HG03521 (cell line): ENCODE measurements at regions not wholly inside any gene's neighbourhood (a gene's known extent, or its start where the extent isn't known, plus 50 kb on each side); places are given as distances from the start of the nearest gene placed in this dataset.

Source experiments
- ATAC-seq: cut with Tn5 transposase; IDR thresholded peaks from one replicate; pipeline ENCODE4 v1.9.1; 2021; ENCODE audit warnings: mild to moderate bottlenecking, moderate library complexity; ENCODE audit not compliant: unreplicated experiment

DNA sequence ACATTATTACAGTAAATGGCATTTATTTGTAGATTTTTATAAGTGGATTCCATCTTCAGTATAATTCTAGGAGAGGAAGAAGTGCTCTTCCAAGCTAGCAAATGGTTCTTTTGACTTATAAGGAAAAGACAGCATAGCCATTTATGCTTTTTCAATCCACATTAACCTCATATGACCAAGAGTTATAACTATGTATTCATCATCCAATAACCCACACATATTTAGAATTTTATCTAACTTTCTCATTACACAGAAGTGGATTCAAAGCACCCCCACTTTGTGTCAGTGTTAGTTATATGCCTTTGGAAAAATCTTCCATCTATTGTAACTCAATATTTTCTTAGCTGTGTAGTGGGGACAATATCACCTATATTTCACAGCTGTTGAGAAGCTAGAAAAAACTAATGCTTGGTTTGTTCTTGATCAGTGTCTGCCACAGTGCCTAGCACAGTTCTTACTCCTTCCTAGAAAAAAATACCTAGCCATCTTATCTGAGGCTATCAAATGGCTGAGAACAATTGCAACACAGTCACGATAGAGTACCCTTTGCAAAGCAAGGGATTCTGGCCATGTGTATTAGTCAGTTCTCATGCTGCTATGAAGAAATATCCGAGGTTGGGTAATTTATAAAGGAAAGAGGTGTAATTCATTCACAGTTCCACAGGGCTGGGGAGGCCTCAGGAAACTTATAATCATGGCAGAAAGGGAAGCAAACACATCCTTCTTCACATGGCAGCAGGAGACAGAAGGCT is 986.3 kb downstream of the TFAP2A start:
- no peak for ATAC-seq

- no peak for ATAC-seq
These were observed 986.8 kb upstream of the SLC35B3 start for GRCh38 chr6:9422138-9422537.

GRCh38 chr6:9420316-9421015 is 985.1 kb upstream of the SLC35B3 start:
- no peak for ATAC-seq

- ATAC-seq: no peak
These were observed 982.1 kb upstream of the SLC35B3 start for GRCh38 chr6:9417400-9417799.

- peak; percentile 80 for ATAC-seq
These were observed 977.7 kb upstream of the SLC35B3 start for GRCh38 chr6:9412951-9413559.

DNA sequence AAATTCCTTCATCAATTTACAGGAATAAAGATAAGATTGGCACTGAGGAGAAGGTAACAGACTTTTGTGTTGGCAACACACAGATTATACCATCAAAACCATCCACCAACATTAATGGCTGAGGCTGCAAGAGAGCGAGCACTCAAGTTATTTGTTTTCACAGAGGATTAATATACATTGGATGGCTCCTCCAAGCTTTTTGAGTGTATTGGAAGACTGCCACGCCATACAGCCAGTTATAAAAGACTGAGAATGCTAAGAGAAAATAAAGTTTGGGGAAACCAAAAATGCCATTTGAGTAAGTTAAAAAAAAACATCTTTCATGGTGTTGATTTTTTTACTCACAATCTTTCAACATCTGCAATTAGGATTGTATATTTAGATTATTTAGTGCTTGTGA is 973.8 kb upstream of the SLC35B3 start:
- ATAC-seq: no peak

GRCh38 chr6:9408402-9409117 is 973.2 kb upstream of the SLC35B3 start:
- ATAC-seq: no peak

DNA sequence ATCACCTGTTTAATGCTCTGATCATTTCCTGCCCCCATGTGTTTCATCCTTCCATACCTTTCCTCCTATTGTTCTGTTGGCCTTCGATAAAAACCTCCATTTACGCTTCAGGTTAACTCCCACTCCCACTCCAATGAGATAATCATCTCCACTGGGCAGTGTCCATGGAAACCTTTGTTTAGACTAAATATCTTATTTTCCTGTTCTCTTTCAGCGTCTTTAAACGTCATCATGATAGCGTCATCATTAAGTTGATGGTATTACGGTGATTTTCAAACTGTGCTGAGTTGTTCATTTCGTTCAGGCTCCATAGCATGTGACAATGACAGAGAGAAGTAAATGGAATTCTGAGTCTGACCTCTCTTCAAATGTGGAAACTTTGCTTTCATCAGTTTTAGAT is 970.5 kb upstream of the SLC35B3 start:
- no peak for ATAC-seq

DNA sequence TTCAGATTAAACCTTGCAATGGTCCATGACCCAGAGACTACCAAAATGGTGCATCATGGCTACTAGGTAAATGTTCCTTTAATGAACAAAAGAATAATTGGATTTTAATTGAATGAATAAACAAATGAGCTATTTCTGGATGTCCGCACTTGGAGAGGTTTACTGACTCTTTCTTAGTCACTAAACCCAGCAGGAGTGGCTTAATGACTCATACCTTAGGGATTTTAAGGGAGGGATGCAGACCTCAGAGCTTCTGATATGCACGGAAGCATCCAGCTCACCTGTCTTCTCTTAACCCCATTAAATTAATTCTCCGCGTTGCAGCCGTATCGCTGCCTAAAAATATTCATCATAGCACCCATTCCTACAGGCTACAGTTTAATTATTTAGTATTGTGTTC is 970.0 kb upstream of the SLC35B3 start:
- no peak for ATAC-seq

DNA sequence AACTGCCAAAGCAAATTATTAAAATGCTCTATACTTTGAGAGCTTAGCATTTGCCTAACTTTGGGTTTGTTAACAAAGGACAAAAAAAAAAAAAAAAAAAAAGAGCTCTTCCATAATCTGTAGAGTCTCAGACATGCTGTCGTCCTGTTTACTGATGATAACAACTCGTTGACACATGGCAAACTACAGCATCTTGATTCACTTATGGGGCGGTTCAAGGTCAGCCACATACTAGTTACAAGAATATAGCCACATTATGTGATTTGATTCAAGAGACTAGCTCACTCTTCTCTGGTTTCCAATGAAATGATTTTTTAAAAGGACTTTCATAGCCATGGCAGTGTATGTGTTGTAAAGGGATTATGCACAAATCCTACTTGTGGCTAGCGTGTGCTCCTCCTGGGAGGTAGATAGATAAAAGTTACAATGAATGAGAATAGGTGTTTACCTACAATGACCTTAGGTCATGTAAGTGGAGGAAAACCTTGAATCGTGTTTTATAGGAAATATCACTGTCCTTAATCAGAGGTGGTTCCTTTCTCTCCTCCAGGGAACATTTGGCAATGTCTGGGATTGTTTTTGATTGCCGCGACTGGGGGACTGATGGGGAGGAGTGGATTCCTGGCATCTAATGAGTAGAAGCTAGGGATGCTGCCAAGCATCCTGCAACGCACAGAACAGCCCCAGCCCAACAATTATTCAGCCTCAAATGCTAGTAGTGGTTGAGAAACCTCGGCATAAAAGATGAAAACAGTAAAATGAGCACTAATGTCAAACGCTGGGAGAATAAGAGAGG is 969.2 kb upstream of the SLC35B3 start:
- no peak for ATAC-seq

- ATAC-seq: no peak
These were observed 968.4 kb upstream of the SLC35B3 start for GRCh38 chr6:9403736-9404135.

GRCh38 chr6:9401960-9402359 is 966.6 kb upstream of the SLC35B3 start:
- ATAC-seq: no peak

- ATAC-seq: no peak
These were observed 964.6 kb upstream of the SLC35B3 start for GRCh38 chr6:9399916-9400315.

GRCh38 chr6:9398767-9399373 is 963.5 kb upstream of the SLC35B3 start:
- ATAC-seq: no peak

- ATAC-seq: no peak
These were observed 962.9 kb upstream of the SLC35B3 start for GRCh38 chr6:9398071-9398766.

DNA sequence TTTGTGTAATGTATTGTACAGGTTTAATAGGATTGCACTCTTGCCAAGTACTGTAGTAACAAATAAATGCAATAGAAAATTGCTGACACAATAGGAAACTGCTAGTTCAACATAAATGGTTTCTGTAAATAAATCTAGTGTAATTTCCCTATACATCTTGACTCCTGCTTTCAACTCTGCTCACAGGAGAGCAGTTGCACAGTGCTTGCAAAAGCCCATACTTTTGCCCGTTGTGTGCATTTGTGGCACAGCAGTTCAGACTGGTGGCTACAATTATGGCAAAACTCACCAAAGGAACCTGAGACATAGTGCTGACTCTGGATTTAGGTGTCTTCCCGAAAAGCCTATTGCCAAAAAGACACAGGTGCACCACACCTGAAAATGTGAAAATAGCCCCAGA is 953.3 kb upstream of the SLC35B3 start:
- no peak for ATAC-seq

GRCh38 chr6:9380568-9380967 is 945.2 kb upstream of the SLC35B3 start:
- ATAC-seq: no peak

GRCh38 chr6:9373308-9373707 is 938.0 kb upstream of the SLC35B3 start:
- no peak for ATAC-seq

DNA sequence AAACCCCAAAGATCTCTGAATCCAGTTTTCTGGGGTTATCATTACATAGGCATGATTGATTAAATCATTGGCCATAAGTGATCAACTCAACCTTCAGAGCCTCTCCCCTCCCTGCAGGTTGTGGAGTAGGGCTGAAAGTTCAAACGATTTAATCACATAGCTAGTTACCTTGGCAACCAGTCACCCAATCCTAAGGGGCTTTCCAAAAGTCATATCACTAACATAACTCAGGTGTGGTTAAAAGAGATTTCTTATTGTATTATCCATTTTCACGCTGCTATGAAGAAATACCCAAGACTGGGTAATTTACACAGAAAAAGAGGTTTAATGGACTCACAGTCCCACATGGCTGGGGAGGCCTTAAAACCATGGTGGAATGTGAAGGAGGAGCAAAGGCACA is 935.1 kb upstream of the SLC35B3 start:
- ATAC-seq: no peak

- ATAC-seq: no peak
These were observed 930.0 kb upstream of the SLC35B3 start for GRCh38 chr6:9365378-9365777.
